DOHH2 (cell line): ENCODE measurements at regions not wholly inside any gene's neighbourhood (a gene's known extent, or its start where the extent isn't known, plus 50 kb on each side); places are given as distances from the start of the nearest gene placed in this dataset.

ENCODE experiments used
- H3F3A ChIP-seq: fragments of 200-600 bp; sonication (generic), shearing (Covaris generic); 2 replicates; pipeline ENCODE4 v1.6.0; 2016; ENCODE audit warnings: antibody characterized with exemption, mild to moderate bottlenecking; ENCODE audit not compliant: control insufficient read depth, insufficient read depth
- H3K27ac ChIP-seq: fragments of 200-600 bp; sonication (generic); 2 replicates; pipeline ENCODE4 v1.5.1; 2014; ENCODE audit warnings: low read depth, mild to moderate bottlenecking, low read length, moderate library complexity
- H3K27me3 ChIP-seq: fragments of 200-600 bp; sonication (generic); 2 replicates; pipeline ENCODE4 v1.6.1; 2014; ENCODE audit warnings: mild to moderate bottlenecking, low read length, mixed read lengths; ENCODE audit not compliant: control insufficient read depth
- H3K36me3 ChIP-seq: fragments of 200-600 bp; sonication (generic); 2 replicates; pipeline ENCODE4 v1.6.1; 2014; ENCODE audit warnings: mild to moderate bottlenecking, low read length, moderate library complexity, mixed read lengths; ENCODE audit not compliant: control insufficient read depth
- H3K4me1 ChIP-seq: fragments of 200-600 bp; sonication (generic); 2 replicates; pipeline ENCODE4 v1.6.1; 2014; ENCODE audit warnings: mild to moderate bottlenecking, low read length, mixed read lengths; ENCODE audit not compliant: control insufficient read depth
- H3K4me2 ChIP-seq: fragments of 200-600 bp; sonication (generic); 2 replicates; pipeline ENCODE4 v1.6.0; 2014; ENCODE audit warnings: mild to moderate bottlenecking, low read length, moderate library complexity
- H3K4me3 ChIP-seq: fragments of 200-600 bp; sonication (generic); 2 replicates; pipeline ENCODE4 v1.5.1; 2014; ENCODE audit warnings: mild to moderate bottlenecking, low read length, mixed read lengths
- H3K79me2 ChIP-seq: fragments of 200-600 bp; sonication (generic); 2 replicates; pipeline ENCODE4 v1.6.1; 2014; ENCODE audit warnings: mild to moderate bottlenecking, low read length, mixed read lengths; ENCODE audit not compliant: control insufficient read depth
- H3K9me2 ChIP-seq: fragments of 200-600 bp; sonication (generic); replicated peaks from 2 replicates; pipeline ENCODE4 v1.6.1; 2014; ENCODE audit warnings: mild to moderate bottlenecking, low read length, mixed read lengths; ENCODE audit not compliant: control insufficient read depth
- H3K9me3 ChIP-seq: fragments of 200-600 bp; sonication (generic); 2 replicates; pipeline ENCODE4 v1.6.1; 2014; ENCODE audit warnings: antibody characterized with exemption, low read length, mixed read lengths; ENCODE audit not compliant: control insufficient read depth, insufficient read depth
- H4K20me1 ChIP-seq: fragments of 200-600 bp; sonication (generic); 2 replicates; pipeline ENCODE4 v1.6.0; 2014; ENCODE audit warnings: low read depth, mild to moderate bottlenecking, antibody characterized with exemption, low read length, moderate library complexity; ENCODE audit not compliant: control insufficient read depth, insufficient read depth
- CTCF ChIP-seq: fragments of 200-600 bp; sonication (generic); IDR thresholded peaks from one replicate; pipeline ENCODE4 v1.5.1; 2014; ENCODE audit warnings: antibody characterized with exemption, mild to moderate bottlenecking, low read depth, low read length; ENCODE audit not compliant: poor library complexity, severe bottlenecking
- EZH2phosphoT487 ChIP-seq: fragments of 200-600 bp; sonication (generic); IDR thresholded peaks from 2 replicates; pipeline ENCODE4 v1.6.1; 2017; ENCODE audit warnings: borderline replicate concordance, mild to moderate bottlenecking, antibody characterized with exemption, low read length, moderate library complexity, mixed read lengths

GRCh38 chr1:74935446-74935845, 198.7 kb upstream of the LHX8 start:
- H3K27ac ChIP-seq = no peak overlapping the region
- H3K27me3 ChIP-seq = no peaks in the 10 kb centered on the region
- no peak for TF ChIP-seq CTCF
- no peak for TF ChIP-seq EZH2phosphoT487
- H3K9me3 ChIP-seq = no peaks in the 10 kb centered on the region
- H3K9me2 ChIP-seq = no peaks in the 10 kb centered on the region
- H3K79me2 ChIP-seq = no peaks in the 10 kb centered on the region
- no peak overlapping the region for H3K4me3 ChIP-seq
- H3F3A ChIP-seq = no peaks in the 10 kb centered on the region
- no peaks in the 10 kb centered on the region for H3K4me1 ChIP-seq
- H3K36me3 ChIP-seq = no peaks in the 10 kb centered on the region
- no peak overlapping the region for H3K4me2 ChIP-seq
- no peaks in the 10 kb centered on the region for H4K20me1 ChIP-seq

DNA sequence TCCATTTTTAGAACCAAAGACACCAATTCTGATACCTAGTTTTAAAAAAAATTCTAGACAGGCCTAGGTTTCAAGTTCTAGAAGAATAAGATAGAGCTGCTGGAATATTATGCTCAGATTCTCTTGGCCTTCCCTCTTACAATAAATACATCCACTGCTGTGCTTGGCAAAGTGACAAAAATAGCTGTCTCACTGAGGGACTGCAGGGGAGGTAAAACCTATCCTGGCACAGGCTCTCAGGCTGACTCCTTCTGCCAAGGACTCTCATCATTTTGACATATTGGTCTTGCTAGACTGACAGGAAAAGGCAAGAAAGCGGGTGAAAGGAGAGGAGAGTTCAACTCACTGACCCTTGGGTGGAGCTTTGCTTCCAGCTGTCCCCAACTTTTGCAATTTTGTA, 197.0 kb upstream of the LHX8 start:
- H3K9me3 ChIP-seq = no peaks in the 10 kb centered on the region
- no peaks in the 10 kb centered on the region for H3K36me3 ChIP-seq
- H3K27ac ChIP-seq = no peak overlapping the region
- no peaks in the 10 kb centered on the region for H3K9me2 ChIP-seq
- no peaks in the 10 kb centered on the region for H3K27me3 ChIP-seq
- no peak overlapping the region for H3K4me2 ChIP-seq
- H3K4me3 ChIP-seq = no peak overlapping the region
- TF ChIP-seq CTCF (no peak), EZH2phosphoT487 (no peak)
- no peaks in the 10 kb centered on the region for H3K79me2 ChIP-seq
- H3K4me1 ChIP-seq = no peaks in the 10 kb centered on the region
- no peaks in the 10 kb centered on the region for H4K20me1 ChIP-seq
- H3F3A ChIP-seq = no peaks in the 10 kb centered on the region

- TF ChIP-seq EZH2phosphoT487 = no peak
- no peak for TF ChIP-seq CTCF
- Histone ChIP-seq H3K4me3 (no peak overlapping the region), H3F3A (no peaks in the 10 kb centered on the region), H3K27ac (no peak overlapping the region), H3K9me2 (no peaks in the 10 kb centered on the region), H3K27me3 (no peaks in the 10 kb centered on the region), H4K20me1 (no peaks in the 10 kb centered on the region), H3K36me3 (no peaks in the 10 kb centered on the region), H3K9me3 (no peaks in the 10 kb centered on the region), H3K79me2 (no peaks in the 10 kb centered on the region), H3K4me1 (no peaks in the 10 kb centered on the region), H3K4me2 (no peak overlapping the region)
These were observed 191.1 kb upstream of the LHX8 start for GRCh38 chr1:74943046-74943445.

GRCh38 chr1:74946388-74946787, 187.8 kb upstream of the LHX8 start:
- H3K4me1 ChIP-seq = no peaks in the 10 kb centered on the region
- H4K20me1 ChIP-seq = no peaks in the 10 kb centered on the region
- H3K79me2 ChIP-seq = no peaks in the 10 kb centered on the region
- no peaks in the 10 kb centered on the region for H3F3A ChIP-seq
- H3K9me2 ChIP-seq = no peaks in the 10 kb centered on the region
- H3K27me3 ChIP-seq = no peaks in the 10 kb centered on the region
- no peak overlapping the region for H3K27ac ChIP-seq
- no peak overlapping the region for H3K4me2 ChIP-seq
- H3K4me3 ChIP-seq = no peak overlapping the region
- no peaks in the 10 kb centered on the region for H3K9me3 ChIP-seq
- H3K36me3 ChIP-seq = no peaks in the 10 kb centered on the region
- TF ChIP-seq CTCF (no peak), EZH2phosphoT487 (no peak)
